22Rv1 (cell line): ENCODE measurements at regions not wholly inside any gene's neighbourhood (a gene's known extent, or its start where the extent isn't known, plus 50 kb on each side); places are given as distances from the start of the nearest gene placed in this dataset.

Experiments used
- ZFX ChIP-seq: fragments of 450-650 bp; IDR thresholded peaks from 2 replicates; pipeline ENCODE4 v1.6.1; 2017; ENCODE audit warnings: antibody characterized with exemption, borderline replicate concordance
- TF ChIP-seq, protein P1 (sequence below): fragments of 450-650 bp; IDR thresholded peaks from 2 replicates; pipeline ENCODE4 v1.5.1; 2017; ENCODE audit warnings: mild to moderate bottlenecking

DNA sequence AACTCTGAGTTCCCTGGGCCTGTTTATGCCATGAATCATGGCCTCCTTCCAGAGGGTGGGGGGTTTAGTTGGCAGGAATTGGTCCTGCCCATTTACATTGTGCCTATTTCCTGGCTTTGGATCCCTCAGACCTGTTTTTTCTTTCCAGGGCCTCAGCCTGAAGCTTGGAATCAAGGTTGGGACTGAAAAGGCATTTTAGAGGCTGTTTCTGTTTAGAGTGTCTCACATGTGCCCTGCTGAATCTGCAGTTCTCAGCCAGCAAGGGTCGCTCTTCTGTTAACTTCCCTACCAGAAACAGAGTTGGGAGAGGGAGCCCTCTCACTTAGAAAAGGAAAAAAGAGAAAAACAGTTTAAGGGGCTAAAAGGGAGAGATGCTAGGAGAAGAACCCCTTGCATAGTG, 191.1 kb downstream of the PTPRC start:
- TF ChIP-seq, protein P1, sequence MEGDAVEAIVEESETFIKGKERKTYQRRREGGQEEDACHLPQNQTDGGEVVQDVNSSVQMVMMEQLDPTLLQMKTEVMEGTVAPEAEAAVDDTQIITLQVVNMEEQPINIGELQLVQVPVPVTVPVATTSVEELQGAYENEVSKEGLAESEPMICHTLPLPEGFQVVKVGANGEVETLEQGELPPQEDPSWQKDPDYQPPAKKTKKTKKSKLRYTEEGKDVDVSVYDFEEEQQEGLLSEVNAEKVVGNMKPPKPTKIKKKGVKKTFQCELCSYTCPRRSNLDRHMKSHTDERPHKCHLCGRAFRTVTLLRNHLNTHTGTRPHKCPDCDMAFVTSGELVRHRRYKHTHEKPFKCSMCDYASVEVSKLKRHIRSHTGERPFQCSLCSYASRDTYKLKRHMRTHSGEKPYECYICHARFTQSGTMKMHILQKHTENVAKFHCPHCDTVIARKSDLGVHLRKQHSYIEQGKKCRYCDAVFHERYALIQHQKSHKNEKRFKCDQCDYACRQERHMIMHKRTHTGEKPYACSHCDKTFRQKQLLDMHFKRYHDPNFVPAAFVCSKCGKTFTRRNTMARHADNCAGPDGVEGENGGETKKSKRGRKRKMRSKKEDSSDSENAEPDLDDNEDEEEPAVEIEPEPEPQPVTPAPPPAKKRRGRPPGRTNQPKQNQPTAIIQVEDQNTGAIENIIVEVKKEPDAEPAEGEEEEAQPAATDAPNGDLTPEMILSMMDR: no peak
- TF ChIP-seq ZFX: no peak
